Panc1 (cell line): ENCODE measurements at regions not wholly inside any gene's neighbourhood (a gene's known extent, or its start where the extent isn't known, plus 50 kb on each side); places are given as distances from the start of the nearest gene placed in this dataset.

Source experiments
- CTCF ChIP-seq: fragments of 450-650 bp; IDR thresholded peaks from 2 replicates; pipeline ENCODE4 v1.5.1; 2017; ENCODE audit warnings: mild to moderate bottlenecking
- POLR2AphosphoS5 ChIP-seq: IDR thresholded peaks from 2 replicates; pipeline ENCODE4 v1.6.1; 2012; ENCODE audit warnings: mild to moderate bottlenecking, low read depth, low read length, moderate library complexity
- REST ChIP-seq, 2 experiments: IDR thresholded peaks; 2 replicates each; pipeline ENCODE4 v1.6.1; 2011 to 2012; ENCODE audit warnings: low read depth in 2 of 2, control low read depth in 1 of 2, low read length in 1 of 2, mild to moderate bottlenecking in 1 of 2, moderate library complexity in 1 of 2; ENCODE audit not compliant: insufficient read depth in 1 of 2
- TCF7L2 ChIP-seq: IDR thresholded peaks from 2 replicates; pipeline ENCODE4 v1.6.1; 2011; ENCODE audit warnings: mild to moderate bottlenecking, low read depth, low read length, inconsistent platforms

GRCh38 chr14:58866391-58866790, 228.6 kb downstream of the DACT1 start:
- no peak for TF ChIP-seq CTCF
- no peak for TF ChIP-seq TCF7L2
- no peak for TF ChIP-seq POLR2AphosphoS5
- no peak for TF ChIP-seq REST (IDR thresholded peaks at IDR 0.05; ENCODE audit: insufficient read depth in 1 of 2, low read depth in 2 of 2, low read length in 1 of 2)
